IPS DF 4.7 (cell line): ENCODE measurements at regions not wholly inside any gene's neighbourhood (a gene's known extent, or its start where the extent isn't known, plus 50 kb on each side); places are given as distances from the start of the nearest gene placed in this dataset.

Experiments
- DNase-seq: peaks from one replicate; pipeline ENCODE4 v3.0.0-alpha.2; 2013; ENCODE audit warnings: low spot score; ENCODE audit errors: extremely low read depth

DNA sequence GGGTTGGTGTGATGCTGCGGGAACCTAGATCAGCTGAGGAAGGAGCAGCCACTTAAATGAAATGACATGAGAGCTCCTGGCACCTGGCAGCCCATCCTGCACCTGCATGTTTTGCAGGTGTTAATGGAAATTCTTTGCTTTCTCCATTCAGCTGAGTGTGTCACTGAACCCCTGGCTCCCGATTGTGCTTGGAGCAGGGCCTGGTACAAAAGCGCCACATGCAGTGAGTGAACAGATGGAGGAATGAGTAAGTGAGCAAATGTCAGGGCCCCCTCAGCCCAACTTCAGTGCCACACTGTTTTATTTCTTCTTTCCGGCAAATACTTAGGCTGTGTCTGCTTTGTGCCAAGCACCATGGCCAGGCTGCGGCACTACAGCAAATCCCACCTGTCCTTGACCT is 132.2 kb downstream of the ASB7 start:
- DNase-seq: no peak

DNA sequence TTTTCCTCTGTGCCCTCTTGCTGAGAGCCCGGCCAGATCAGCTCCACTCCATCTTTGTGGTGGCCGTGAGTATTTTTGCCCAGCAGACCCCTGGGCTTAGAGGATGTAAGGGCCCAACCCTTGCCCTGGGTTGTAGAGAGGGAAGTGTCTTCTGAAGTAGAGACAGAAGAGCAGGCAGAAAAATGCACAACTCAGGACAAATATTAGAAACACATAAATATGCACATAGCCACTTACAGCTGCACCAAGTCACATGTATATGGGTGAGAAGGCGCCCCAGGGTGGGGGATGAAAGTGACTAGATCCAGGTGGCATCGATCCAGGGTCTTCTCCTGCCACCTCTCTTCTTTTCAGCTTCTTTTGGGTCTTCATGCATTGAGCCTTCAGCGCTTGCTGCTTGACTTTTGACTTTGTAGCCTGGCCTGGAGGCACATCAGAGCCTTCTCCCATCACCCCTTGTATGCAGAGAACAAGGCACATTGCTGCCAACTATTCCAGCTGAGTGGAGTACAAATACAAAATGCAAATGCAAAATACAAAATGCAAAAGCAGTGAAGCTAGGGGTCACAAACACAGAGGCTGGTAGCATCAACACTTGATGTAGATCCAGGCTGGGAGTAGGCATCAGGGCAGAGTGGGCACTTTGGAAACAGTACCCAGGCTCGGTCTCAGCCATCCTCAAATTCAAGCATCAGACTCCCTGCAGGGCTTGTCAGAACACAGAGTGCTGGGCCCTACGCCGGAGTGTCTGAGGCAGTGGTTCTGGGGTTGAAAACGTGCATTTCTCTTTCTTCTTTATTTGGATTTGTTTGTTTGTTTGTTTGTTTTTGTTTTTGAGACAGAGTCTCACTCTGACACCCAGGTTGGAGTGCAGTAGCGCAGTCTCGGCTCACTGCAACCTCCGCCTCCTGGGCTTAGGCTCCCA is 133.0 kb downstream of the ASB7 start:
- no peak for DNase-seq

GRCh38 chr15:100737214-100737613 is 134.8 kb downstream of the ASB7 start:
- no peak for DNase-seq

DNA sequence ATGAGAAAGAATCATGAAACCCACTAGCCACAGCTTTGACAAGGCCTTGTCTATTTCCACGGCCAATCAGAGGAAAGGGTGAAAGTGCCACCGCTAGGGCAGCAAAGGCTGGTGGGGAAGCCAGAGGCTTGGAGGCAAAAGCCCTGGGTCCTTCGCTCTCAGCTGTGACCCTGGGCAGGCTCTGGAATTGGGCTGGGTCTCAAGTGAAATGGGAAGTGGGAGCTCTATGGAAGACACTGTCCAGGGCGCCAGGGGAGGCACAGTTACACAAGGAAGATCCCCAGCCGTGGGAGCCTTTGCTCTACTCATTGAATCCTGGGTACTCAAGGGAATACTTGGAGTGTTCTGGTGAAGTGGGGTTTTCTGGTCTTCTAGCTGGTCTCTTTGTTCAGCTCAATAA is 136.2 kb downstream of the ASB7 start:
- no peak for DNase-seq

- no peak for DNase-seq
Observed at GRCh38 chr15:100740138-100740537, 137.7 kb downstream of the ASB7 start.

GRCh38 chr15:100751585-100751984 is 128.0 kb upstream of the ALDH1A3 start:
- DNase-seq: no peak

- DNase-seq: no peak
Observed at GRCh38 chr15:100753503-100753902, 126.1 kb upstream of the ALDH1A3 start.

DNA sequence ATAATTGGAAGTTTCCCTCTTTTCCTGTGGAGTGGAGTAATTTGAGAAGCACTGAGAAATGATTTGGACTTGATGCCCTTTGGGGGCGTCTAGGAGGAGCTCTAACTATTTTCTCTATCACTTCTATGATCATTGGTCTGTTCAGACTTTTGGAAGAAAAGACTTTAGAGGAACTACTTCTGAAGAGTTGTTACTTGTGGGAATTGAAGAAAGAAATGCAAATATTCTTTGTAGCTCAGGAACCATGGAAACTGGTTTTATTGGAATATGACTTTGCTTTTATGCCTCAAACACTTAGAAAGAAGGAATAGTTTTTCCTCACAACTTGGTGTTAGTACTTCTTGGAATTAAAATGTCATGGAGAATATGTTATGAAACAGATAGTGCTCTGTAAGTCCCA is 122.0 kb upstream of the ALDH1A3 start:
- no peak for DNase-seq

- no peak for DNase-seq
Observed at GRCh38 chr15:100758555-100758954, 121.1 kb upstream of the ALDH1A3 start.

DNA sequence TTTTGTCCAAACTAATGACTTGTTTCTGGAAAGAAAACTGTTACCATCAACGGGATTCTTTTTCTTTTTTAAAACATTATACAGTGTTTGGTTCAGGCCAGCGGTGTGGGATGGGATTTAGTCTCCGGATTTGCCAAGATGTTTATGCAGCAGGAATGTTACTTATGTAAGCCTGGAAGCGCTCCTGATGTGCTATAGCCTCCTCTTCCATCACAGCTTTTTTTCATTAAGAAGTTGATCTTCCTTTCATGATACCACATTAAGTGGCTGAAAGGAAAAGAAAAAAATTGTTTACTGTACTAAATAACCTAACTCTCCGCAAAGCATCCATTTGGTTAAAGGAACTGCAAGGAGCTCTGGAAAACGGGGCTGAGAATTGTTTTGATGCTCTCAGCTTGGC is 120.5 kb upstream of the ALDH1A3 start:
- DNase-seq: no peak

DNA sequence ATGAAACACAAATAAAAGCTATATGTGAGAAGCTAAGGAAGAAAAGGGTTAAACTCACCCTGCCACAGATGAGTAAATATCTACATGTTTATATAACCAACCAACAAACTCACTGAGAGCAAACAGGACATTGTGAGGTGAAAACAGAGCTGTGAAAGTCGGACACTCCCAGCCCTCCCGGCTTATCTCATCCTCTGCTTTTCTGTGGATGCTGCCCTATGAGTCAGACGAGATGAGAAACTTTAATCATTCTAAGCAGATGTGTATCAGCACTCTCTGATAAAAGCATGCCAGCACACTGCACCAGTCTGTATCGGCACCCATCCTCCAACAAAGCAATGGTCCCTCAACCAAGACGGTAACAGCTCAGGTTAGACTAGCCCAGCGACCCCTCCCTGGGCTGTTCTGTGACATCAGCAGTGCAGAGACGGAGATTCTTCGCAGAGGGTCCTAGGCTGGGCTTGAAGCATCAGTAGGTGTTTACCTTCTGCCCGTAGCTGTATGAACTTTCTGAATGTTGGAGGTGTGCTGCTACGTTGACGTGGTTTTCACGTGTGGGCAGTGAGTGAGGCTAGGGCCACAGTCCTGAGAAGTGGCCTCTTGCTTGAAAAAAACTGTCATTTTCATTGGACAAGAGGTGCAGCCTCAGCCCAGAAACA is 119.8 kb upstream of the ALDH1A3 start:
- DNase-seq: no peak

DNA sequence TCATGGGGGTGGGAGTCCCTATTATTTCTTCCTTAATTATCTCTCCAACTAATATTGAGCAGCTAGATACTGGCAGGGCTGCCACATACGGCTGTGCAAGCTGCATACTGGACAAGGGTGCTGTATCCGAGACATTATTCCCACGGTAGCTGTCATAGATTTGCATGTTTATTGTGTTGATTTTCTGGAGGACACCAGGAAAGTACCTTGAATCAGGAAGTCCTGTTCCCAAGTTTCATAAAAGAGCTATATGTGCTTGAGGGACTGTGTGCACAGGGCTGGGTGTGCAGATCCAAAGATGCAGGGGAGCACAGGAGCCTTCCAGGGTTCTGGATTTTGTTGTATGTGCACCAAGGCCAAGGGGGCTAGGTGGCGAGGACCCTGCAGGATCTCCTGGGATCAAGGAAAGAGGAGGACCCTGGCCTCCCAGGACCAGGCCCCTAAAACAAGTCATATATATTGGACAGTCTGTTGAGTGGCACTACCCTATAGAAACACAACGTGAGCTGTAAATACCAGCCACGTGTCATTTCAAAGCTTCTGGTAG is 119.2 kb upstream of the ALDH1A3 start:
- DNase-seq: no peak

GRCh38 chr15:100761290-100761935 is 118.2 kb upstream of the ALDH1A3 start:
- DNase-seq: no peak

- no peak for DNase-seq
Observed at GRCh38 chr15:100762289-100762688, 117.3 kb upstream of the ALDH1A3 start.

GRCh38 chr15:100762913-100763834 is 116.5 kb upstream of the ALDH1A3 start:
- no peak for DNase-seq

- DNase-seq: no peak
Observed at GRCh38 chr15:100763835-100764750, 115.5 kb upstream of the ALDH1A3 start.

DNA sequence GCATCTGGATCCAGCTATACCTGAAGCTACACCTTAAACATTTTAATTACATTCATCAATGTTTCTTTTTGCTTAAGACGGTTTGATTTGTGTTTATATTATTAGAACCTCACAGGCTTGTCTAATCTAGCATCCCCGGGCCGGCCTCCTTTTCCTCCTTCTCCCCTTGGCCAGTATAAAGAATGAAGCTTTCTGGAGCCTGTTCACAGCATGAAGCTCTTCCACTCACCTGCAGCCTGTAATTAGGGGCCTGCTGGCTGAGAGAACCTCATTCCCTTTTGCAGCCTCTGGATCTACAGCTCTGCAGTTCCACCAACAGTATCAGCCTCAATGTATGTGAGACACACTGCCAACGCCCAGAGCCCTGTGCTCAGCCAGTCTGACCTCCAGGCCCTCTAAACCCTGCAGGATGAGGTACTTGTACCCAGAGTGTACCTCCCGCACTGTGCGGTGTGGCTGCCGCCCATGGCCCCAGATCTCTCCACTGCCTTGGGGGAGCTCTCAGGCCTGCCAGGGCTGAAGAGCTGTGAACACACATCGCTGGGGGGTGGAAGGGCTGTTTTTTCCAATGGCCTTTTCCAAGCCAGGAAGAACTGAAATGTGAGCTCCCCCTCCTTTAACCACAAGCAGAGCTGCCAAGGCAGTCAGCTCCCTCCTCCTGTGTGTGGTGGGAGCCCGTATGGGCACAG is 114.7 kb upstream of the ALDH1A3 start:
- no peak for DNase-seq

- DNase-seq: no peak
Observed at GRCh38 chr15:100765467-100766241, 114.0 kb upstream of the ALDH1A3 start.
